ENCODE measurements at regions not wholly inside any gene's neighbourhood (a gene's known extent, or its start where the extent isn't known, plus 50 kb on each side); places are given as distances from the start of the nearest gene placed in this dataset.

- DNase-seq = no peak
These were observed 136.3 kb upstream of the PHACTR1 start for GRCh38 chr6:12580290-12580689.

GRCh38 chr6:12582421-12583110 is 134.0 kb upstream of the PHACTR1 start:
- DNase-seq = no peak

- DNase-seq = no peak
These were observed 131.7 kb upstream of the PHACTR1 start for GRCh38 chr6:12584631-12585405.

DNA sequence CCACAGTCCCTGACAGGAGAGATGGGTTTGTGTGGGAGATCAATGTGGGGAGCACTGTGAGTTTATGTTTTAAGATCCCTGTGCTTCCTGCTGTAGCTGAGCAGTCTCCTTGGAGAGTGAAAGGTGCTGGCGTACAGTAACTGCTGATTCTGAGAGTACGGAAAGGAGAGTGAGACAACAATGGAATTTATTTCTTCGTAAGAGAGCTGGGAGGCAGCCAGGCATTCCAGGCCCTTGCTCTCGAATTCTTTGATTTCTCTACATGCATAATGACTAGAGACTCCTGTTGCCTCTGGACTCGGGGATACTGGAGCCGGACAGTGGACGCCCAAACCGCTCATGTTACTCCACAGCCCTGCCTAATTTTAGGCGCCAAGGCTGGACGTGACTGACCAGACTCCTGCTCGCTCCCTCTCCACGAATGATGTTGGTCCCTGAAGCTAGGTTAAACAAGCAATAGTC is 131.0 kb upstream of the PHACTR1 start:
- DNase-seq = no peak

- no peak for DNase-seq
These were observed 129.7 kb upstream of the PHACTR1 start for GRCh38 chr6:12586721-12587480.

DNA sequence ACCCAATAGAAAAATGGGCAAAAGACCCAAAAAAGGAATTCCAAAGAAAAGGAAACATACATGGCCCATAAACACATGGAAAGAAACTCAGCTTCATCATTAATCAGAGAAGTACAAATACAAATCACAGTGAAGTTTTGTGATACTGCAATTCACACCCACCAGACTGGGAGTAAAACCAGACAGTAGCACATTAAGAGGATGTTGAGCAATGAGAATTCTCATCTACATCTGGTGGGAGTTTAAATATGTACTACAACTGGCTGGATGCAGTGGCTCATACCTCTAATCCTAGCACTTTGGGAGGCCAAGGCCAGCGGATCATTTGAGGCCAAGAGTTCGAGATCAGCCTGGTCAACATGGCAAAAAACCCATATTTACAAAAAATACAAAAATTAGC is 125.7 kb upstream of the PHACTR1 start:
- no peak for DNase-seq

DNA sequence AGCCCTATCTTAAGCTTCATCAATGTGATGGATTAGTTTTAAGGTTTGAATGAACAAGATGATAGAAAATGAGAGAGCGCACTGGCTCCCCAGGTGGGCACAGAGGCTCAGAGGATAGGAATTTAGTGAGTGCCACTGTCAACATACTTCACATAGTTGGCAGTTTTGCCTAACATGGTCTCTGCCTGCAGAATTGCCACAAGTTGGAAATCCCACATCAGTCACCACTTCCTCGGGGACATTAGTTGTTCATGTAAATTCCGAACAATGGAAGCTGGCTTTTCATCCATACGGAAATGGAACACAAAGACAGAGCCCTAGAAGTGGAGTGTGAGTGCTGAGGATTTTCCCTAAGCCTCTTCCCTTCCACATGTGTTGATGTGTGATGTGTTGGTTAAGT is 123.9 kb upstream of the PHACTR1 start:
- DNase-seq = no peak

DNA sequence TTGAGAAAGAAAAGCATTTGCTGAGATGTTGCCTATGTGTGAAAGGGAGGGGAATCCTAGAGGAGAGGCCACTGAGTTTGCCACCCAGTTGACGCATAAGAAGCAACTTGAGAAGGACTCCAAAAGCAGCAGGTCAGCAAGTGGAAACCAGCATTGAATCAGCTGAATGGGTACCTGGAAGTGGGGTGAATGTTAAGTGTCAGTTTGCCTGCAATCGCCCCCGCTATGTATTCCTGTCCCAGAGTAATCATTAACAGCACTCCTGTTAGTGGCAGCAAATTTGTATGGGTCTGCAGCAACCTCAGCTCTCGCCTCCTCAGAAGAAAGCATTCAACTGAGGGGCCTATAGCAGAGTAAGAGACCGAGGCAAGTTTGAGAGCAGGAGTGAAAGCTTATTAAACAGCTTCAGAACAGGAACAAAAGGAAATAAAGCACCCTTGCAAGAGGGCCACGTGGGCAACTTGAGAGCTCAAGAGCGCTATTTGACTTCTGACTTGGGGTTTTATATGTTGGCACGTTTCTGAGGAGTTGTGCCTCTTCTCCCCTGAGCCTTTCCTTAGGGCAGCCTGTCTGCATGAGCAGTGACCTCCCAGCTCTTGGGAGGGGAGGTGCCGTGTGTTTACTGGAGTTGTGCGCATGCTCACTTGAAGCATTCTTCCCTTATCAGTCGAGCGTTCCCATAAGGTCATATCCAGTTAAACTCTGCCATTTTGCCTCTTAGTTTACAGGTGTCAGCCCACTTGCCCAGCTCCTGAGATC is 122.6 kb upstream of the PHACTR1 start:
- no peak for DNase-seq

DNA sequence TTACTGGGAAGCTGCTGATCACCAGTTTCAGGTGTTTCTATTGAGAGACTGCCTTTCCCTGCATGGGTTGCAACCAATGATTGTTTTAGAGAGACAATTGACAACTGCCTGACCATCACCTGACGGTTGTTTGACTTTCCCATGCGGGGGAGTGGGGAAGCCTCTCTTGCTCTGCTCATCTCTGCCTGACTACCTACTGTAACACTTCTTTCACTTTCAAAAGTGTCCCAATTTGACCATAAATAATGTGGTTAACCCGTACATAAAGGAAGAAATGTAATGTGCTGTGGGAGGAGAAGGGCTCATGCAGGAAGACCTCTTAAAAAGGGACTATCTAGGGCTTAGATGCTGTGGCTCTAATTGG is 122.1 kb upstream of the PHACTR1 start:
- no peak for DNase-seq

- DNase-seq = no peak
These were observed 121.3 kb upstream of the PHACTR1 start for GRCh38 chr6:12595161-12595811.

- no peak for DNase-seq
These were observed 119.8 kb upstream of the PHACTR1 start for GRCh38 chr6:12596731-12597130.

- DNase-seq = no peak
These were observed 117.6 kb upstream of the PHACTR1 start for GRCh38 chr6:12598919-12599318.

DNA sequence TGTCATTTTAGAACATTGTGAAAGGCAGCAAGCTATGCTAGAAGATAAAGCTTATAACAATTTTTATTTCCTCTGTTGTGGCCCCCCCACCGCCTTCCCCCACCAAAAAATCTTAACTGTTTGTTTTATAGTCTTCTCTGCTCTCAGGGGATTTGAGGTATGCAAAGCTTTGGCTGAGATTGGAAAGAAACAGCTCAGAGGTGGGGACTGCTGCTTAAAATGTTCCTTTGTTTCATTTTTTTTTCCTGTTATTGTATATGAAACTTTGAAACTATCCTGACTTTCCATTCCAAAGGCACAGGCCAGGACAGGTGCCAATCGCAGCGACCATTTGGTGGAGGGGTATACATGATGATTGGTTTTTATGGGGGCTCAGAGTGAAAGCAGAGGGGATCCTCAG is 114.7 kb upstream of the PHACTR1 start:
- DNase-seq = no peak

DNA sequence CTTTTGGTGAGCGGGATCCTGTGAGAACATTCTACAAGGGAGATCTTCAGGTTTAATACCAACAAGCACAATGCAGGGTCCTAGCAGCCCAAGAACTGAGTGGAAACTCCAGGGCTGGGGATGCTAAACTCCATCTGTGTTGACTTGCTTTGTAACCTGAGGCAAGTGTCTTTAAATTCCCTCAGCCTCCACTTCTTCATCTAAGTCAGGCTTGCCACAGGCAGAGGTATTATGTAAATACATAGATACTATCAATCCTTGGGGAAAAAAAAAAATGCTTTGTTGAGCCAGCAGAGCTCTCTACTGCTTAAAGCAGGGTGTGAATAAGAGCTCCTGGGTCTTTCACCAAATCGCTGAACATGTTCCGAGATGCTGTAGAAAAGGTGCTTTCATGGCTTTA is 114.2 kb upstream of the PHACTR1 start:
- no peak for DNase-seq

DNA sequence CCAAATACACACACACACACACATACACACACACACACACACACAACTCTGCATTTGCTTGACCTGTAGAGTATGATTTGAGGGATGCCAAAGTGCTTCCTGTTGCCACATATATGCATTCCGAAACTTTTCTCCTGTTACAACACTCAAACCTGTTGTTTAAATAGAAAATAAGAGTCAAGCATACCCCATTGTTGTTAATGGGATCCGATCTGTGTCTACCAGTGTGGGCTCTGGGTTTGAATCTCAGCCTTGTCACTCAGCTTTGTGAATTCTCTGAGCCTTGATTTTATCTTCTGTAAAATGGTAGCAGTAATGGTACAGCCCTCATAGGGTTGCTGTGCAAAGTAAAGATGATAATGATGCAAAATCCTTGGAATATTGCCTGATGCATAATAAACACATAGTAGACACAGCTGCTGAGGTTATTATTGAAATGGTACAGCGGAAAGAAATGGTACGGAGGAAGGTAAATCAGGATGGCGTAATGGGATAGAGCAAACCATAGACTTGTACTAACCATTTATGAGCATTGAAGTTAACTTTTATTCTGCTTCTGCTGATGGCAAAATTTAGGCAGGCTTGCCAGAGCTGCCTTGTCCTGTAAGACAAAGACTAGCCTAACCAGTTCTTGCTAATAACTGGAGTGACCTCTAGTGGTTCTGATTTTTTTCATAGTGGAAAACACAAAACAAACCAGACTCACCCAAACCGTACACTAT is 113.5 kb upstream of the PHACTR1 start:
- DNase-seq = peak in 2 of 58 donors; percentile 4 to 24

GRCh38 chr6:12603673-12604049 is 112.9 kb upstream of the PHACTR1 start:
- DNase-seq = no peak

DNA sequence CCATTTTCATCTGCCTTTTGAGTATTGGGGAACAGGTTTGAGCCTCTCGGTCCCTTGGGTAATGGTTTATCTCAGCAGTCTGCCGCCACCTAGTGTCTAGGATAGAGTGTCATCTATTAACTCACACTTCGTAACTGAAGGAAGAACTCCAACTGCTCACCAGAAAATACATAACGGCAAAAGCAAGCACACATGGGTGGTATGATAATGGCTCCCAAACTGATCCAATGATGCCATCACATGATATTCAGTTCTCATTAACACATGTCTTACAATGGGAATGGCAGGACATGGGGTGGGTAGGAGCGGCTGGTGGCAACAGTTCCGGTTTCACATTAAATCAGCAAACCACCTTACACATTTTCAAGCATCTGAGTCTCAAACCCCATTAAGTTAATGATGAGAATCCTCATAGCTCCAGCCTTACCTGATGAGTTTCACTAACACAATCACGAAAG is 110.7 kb upstream of the PHACTR1 start:
- DNase-seq = peak in 26 of 58 donors; percentile 1 to 53 (median 12)

DNA sequence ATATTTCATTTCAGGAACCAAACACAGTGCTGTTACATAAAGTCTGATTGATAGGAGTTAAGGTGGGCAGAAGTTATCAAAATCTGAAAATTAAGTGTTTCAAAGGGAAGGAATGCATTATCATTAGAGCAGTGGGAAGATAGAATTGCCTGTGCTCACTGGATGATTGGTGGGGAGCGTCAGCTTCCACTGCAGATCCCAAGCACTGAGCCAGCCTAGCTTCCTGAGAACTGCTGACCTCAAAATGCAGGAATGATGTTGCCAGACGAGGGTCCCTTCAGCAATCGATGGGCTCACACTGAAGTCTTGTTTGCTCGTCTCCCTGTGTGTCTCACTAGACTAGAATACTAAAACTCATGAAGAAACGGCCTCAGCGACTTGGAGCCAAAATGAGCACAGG is 110.0 kb upstream of the PHACTR1 start:
- peak in 1 of 58 donors; percentile 35 for DNase-seq

- DNase-seq = no peak
These were observed 108.3 kb upstream of the PHACTR1 start for GRCh38 chr6:12608016-12608860.
